Nephron (organoid): ENCODE measurements at regions not wholly inside any gene's neighbourhood (a gene's known extent, or its start where the extent isn't known, plus 50 kb on each side); places are given as distances from the start of the nearest gene placed in this dataset.

ENCODE experiments used
- H3K27ac Mint-ChIP-seq, 3 experiments: 2 replicates each; pipeline ENCODE4 v1.8.0; 2020; ENCODE audit warnings: mixed read lengths in 3 of 3, mild to moderate bottlenecking in 2 of 3, moderate library complexity in 1 of 3
- H3K27me3 Mint-ChIP-seq: 2 replicates; pipeline ENCODE4 v1.8.0; 2021; ENCODE audit warnings: low read depth, mild to moderate bottlenecking, moderate library complexity, mixed read lengths
- H3K36me3 Mint-ChIP-seq: 2 replicates; pipeline ENCODE4 v1.8.0; 2020; ENCODE audit warnings: low read depth, mixed read lengths
- H3K4me1 Mint-ChIP-seq: 2 replicates; pipeline ENCODE4 v1.8.0; 2020; ENCODE audit warnings: mixed read lengths
- H3K4me3 Mint-ChIP-seq, 3 experiments: 2 replicates each; pipeline ENCODE4 v1.8.0; 2020; ENCODE audit warnings: mild to moderate bottlenecking in 3 of 3, mixed read lengths in 3 of 3, moderate library complexity in 2 of 3
- H3K9me3 Mint-ChIP-seq: 2 replicates; pipeline ENCODE4 v1.8.0; 2020; ENCODE audit warnings: mixed read lengths
- TF ChIP-seq, protein P1 (sequence below), 3 experiments: fragments of 200-600 bp; sonication (generic); IDR thresholded peaks; one replicate each; pipeline ENCODE4 v1.5.0; 2021; ENCODE audit warnings: antibody characterized with exemption in 3 of 3; ENCODE audit not compliant: unreplicated experiment in 3 of 3

DNA sequence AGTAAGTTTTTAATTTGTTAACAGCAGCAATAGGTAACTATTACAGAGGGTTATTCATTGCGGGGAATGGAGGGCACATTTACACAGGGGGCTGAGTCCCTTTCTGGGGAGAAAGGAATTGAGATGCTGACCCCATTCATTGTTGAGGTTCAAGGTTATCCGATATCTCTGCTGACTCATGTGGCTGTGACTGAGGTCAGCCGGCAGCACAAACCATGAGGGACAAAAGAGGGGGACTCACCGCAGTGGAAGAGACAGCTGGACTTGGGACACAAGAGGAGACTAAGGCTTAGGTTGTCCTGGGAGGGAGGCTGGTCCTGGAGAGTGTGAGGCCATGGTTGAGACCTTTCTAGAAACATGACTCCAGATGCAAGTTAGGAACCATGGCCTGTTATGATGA, 119.1 kb upstream of the XYLT1 start:
- H3K9me3 Mint-ChIP-seq, result no peaks in the 10 kb centered on the region
- peaks cover 21% of the 10 kb centered on the region for H3K27me3 Mint-ChIP-seq
- no peaks in the 10 kb centered on the region for H3K4me1 Mint-ChIP-seq
- TF ChIP-seq, protein P1, sequence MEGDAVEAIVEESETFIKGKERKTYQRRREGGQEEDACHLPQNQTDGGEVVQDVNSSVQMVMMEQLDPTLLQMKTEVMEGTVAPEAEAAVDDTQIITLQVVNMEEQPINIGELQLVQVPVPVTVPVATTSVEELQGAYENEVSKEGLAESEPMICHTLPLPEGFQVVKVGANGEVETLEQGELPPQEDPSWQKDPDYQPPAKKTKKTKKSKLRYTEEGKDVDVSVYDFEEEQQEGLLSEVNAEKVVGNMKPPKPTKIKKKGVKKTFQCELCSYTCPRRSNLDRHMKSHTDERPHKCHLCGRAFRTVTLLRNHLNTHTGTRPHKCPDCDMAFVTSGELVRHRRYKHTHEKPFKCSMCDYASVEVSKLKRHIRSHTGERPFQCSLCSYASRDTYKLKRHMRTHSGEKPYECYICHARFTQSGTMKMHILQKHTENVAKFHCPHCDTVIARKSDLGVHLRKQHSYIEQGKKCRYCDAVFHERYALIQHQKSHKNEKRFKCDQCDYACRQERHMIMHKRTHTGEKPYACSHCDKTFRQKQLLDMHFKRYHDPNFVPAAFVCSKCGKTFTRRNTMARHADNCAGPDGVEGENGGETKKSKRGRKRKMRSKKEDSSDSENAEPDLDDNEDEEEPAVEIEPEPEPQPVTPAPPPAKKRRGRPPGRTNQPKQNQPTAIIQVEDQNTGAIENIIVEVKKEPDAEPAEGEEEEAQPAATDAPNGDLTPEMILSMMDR (IDR thresholded peaks at IDR 0.05; ENCODE audit: unreplicated experiment in 3 of 3), result no peak
- no peak overlapping the region for H3K4me3 Mint-ChIP-seq
- no peak overlapping the region for H3K27ac Mint-ChIP-seq
- no peaks in the 10 kb centered on the region for H3K36me3 Mint-ChIP-seq

GRCh38 chr16:17585449-17586074, 114.8 kb upstream of the XYLT1 start:
- no peaks in the 10 kb centered on the region for H3K36me3 Mint-ChIP-seq
- H3K27ac Mint-ChIP-seq, result no peak overlapping the region
- peaks cover 10% of the 10 kb centered on the region for H3K27me3 Mint-ChIP-seq
- TF ChIP-seq, protein P1 (IDR thresholded peaks at IDR 0.05; ENCODE audit: unreplicated experiment in 3 of 3), result no peak
- no peaks in the 10 kb centered on the region for H3K4me1 Mint-ChIP-seq
- no peak overlapping the region for H3K4me3 Mint-ChIP-seq
- H3K9me3 Mint-ChIP-seq, result peaks cover 9% of the 10 kb centered on the region

- Mint-ChIP-seq H3K4me1 (peaks cover 5% of the 10 kb centered on the region), H3K27me3 (peaks cover 8% of the 10 kb centered on the region), H3K27ac (no peak overlapping the region), H3K36me3 (no peaks in the 10 kb centered on the region), H3K4me3 (no peak overlapping the region), H3K9me3 (peaks cover 9% of the 10 kb centered on the region)
- TF ChIP-seq, protein P1 (IDR thresholded peaks at IDR 0.05; ENCODE audit: unreplicated experiment in 3 of 3), result peak; percentile 70 to 74 (median 74)
Measured at GRCh38 chr16:17578981-17579874, 108.5 kb upstream of the XYLT1 start.

DNA sequence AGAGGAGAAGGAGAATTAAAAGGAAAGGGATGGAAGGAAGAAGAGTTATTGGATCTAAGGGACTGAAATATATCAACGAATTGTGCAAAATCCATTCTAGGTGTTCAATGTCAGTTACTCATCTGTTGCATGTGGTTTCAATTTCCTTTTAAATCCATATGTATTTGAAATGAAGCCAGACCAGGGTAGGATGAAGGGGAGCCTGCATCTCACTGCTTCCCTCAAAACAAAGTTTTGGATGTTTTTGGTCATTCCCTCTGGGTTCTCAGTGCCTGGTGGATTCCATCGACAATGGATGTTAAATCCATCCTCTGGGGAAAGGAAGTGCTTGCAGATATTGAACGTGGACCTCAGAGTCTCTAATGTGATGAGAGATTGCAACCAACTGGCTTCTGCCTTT, 103.5 kb upstream of the XYLT1 start:
- no peaks in the 10 kb centered on the region for H3K36me3 Mint-ChIP-seq
- H3K4me1 Mint-ChIP-seq, result peaks cover 3% of the 10 kb centered on the region
- no peaks in the 10 kb centered on the region for H3K9me3 Mint-ChIP-seq
- no peak overlapping the region for H3K27ac Mint-ChIP-seq
- TF ChIP-seq, protein P1 (IDR thresholded peaks at IDR 0.05; ENCODE audit: unreplicated experiment in 3 of 3), result no peak
- H3K27me3 Mint-ChIP-seq, result peaks cover 16% of the 10 kb centered on the region
- no peak overlapping the region for H3K4me3 Mint-ChIP-seq

DNA sequence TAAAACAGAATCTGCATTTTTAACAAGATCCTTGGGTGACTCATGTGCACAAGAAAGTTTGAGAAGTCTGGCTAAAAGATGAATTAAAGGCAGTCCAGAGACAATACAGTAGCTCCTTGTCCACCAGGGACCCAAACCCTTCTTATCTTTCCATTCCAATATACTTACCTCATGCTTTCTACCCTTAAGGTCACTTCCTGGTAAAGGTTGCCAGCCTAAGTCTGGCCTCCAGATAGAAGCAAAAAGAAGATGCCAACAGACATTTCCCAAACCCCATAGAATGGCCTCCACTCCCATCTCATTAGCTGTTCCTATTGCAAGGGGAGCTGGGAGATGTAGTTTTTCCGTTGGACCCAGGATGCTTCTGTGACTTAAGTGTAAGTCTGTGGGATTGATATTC, 101.4 kb upstream of the XYLT1 start:
- TF ChIP-seq, protein P1 (IDR thresholded peaks at IDR 0.05; ENCODE audit: unreplicated experiment in 3 of 3), result no peak
- Mint-ChIP-seq H3K4me1 (no peaks in the 10 kb centered on the region), H3K4me3 (no peak overlapping the region), H3K27me3 (peaks cover 20% of the 10 kb centered on the region), H3K27ac (no peak overlapping the region), H3K36me3 (no peaks in the 10 kb centered on the region), H3K9me3 (no peaks in the 10 kb centered on the region)
